ENCODE measurements at regions not wholly inside any gene's neighbourhood (a gene's known extent, or its start where the extent isn't known, plus 50 kb on each side); places are given as distances from the start of the nearest gene placed in this dataset.
"Not testable (repeated sequence)": the region's sequence is repeated elsewhere in the genome, so short reads cannot be mapped to it uniquely, and the experiment has no call there.

DNA sequence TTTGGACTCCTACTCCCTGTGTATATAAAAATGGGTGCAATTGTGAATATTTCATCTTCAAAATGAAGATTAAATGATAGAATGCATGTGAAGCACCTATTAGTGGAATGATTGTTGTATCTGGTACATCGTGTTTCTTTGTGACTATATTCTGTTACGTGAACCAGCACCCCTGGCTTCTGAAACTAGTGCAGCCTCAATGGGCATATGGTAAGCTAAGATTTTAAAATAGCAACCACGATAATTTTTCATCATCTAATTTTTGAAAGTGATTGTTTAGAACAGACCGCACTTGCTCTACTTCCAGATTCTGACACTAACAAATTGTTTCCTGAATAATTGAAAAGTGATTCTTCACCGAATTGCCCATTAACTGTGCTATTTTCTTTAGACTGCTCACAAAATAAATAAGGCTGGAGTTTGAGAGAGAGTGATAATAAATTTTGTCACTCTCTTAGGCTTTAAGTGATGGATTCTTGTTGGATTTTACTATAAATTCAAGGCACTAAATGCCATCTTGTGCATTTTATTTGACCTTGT, 806.1 kb upstream of the LRATD1 start:
- Histone ChIP-seq H3K9me3 (replicated peaks) (peaks cover 8% of the 10 kb centered on the region), H3K27ac (replicated peaks) (no peak overlapping the region), H3K4me3 (no peak overlapping the region), H3K36me3 (no peaks in the 10 kb centered on the region), H3K4me1 (no peaks in the 10 kb centered on the region), H3K27me3 (ENCODE audit: low read depth) (no peaks in the 10 kb centered on the region)
- intact Hi-C loops (cut with micrococcal nuclease) = no loop called here
- DNase-seq = no peak
- TF ChIP-seq CTCF (IDR thresholded peaks at IDR 0.05; ENCODE audit: borderline replicate concordance) = no peak

- TF ChIP-seq CTCF (IDR thresholded peaks at IDR 0.05; ENCODE audit: borderline replicate concordance) = no peak
- Histone ChIP-seq H3K4me3 (no peak overlapping the region), H3K4me1 (no peaks in the 10 kb centered on the region), H3K36me3 (no peaks in the 10 kb centered on the region), H3K9me3 (replicated peaks) (no peaks in the 10 kb centered on the region), H3K27me3 (ENCODE audit: low read depth) (no peaks in the 10 kb centered on the region), H3K27ac (replicated peaks) (no peak overlapping the region)
- intact Hi-C loops (cut with micrococcal nuclease) = no loop called here
- DNase-seq = no peak
Measured at GRCh38 chr2:13858626-13859025, 773.9 kb upstream of the LRATD1 start.

DNA sequence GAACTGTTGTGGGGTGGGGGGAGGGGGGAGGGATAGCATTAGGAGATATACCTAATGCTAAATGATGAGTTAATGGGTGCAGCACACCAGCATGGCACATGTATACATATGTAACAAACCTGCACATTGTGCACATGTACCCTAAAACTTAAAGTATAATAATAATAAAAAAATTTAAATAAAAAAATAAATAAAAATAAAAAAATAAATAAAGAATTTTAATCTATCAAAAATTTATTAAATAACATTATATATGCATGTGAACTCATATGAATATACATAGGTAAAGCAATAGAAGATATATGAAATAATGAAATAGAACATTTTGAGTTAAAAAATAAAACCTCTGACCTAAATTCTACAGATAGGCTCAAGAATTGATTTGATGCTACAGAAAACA, 764.2 kb upstream of the LRATD1 start:
- H3K27me3 ChIP-seq (ENCODE audit: low read depth); H3K27ac ChIP-seq (replicated peaks); H3K4me1 ChIP-seq; DNase-seq; H3K36me3 ChIP-seq; intact Hi-C loops (cut with micrococcal nuclease); H3K4me3 ChIP-seq: not testable (repeated sequence)
- H3K9me3 ChIP-seq (replicated peaks) = peaks cover 22% of the 10 kb centered on the region

- DNase-seq = no peak
- peak overlapping the region; percentile 57 for H3K27ac ChIP-seq (replicated peaks)
- no peak overlapping the region for H3K4me3 ChIP-seq
- no peaks in the 10 kb centered on the region for H3K9me3 ChIP-seq (replicated peaks)
- no peaks in the 10 kb centered on the region for H3K27me3 ChIP-seq (ENCODE audit: low read depth)
- H3K36me3 ChIP-seq = no peaks in the 10 kb centered on the region
- no peak for TF ChIP-seq CTCF (IDR thresholded peaks at IDR 0.05; ENCODE audit: borderline replicate concordance)
- no peaks in the 10 kb centered on the region for H3K4me1 ChIP-seq
- intact Hi-C loops (cut with micrococcal nuclease) = no loop called here
Measured at GRCh38 chr2:13876491-13877037, 756.0 kb upstream of the LRATD1 start.

GRCh38 chr2:13877571-13877970, 754.9 kb upstream of the LRATD1 start:
- no peak for TF ChIP-seq CTCF (IDR thresholded peaks at IDR 0.05; ENCODE audit: borderline replicate concordance)
- DNase-seq = no peak
- Histone ChIP-seq H3K27me3 (ENCODE audit: low read depth) (no peaks in the 10 kb centered on the region), H3K4me3 (no peak overlapping the region), H3K27ac (replicated peaks) (no peak overlapping the region), H3K4me1 (no peaks in the 10 kb centered on the region), H3K36me3 (no peaks in the 10 kb centered on the region), H3K9me3 (replicated peaks) (no peaks in the 10 kb centered on the region)
- intact Hi-C loops (cut with micrococcal nuclease) = no loop called here

DNA sequence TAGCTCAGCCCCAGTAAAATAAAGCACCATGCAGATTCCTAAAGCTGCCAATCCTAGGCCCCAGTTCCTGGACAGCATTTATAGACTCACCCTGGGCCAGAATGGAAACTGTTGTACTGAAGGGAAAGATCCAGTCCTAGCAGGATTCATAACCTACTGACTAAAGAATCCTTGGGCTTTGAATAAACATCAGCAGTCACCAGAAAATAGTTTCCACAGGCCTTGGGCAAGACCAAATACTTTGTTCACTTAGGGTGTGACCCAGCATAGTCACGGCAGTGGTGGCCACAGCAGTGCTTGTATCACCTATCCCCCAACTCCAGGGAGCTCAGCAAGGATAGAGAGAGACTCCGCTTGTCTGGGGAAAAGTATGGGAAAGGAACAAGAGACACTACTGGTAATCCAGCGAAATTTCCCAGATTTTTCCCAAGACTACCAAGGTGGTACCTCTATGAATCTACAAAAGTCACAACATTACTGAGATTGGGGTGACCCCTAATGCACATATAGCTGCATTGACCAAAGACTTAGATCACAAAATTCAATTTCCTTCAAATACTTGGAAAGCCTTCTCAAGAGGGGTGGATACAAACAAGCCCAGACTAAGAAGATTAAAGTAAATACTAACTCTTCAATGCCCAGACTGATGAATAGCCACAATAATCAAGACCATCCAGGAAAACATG, 748.1 kb upstream of the LRATD1 start:
- TF ChIP-seq CTCF (IDR thresholded peaks at IDR 0.05; ENCODE audit: borderline replicate concordance) = no peak
- DNase-seq = no peak
- intact Hi-C loops (cut with micrococcal nuclease) = no loop called here
- H3K27me3 ChIP-seq (ENCODE audit: low read depth) = no peaks in the 10 kb centered on the region
- no peaks in the 10 kb centered on the region for H3K4me1 ChIP-seq
- no peak overlapping the region for H3K27ac ChIP-seq (replicated peaks)
- no peaks in the 10 kb centered on the region for H3K36me3 ChIP-seq
- no peaks in the 10 kb centered on the region for H3K9me3 ChIP-seq (replicated peaks)
- no peak overlapping the region for H3K4me3 ChIP-seq

Measured in left ventricle myocardium inferior (tissue), 1 donor.